ENCODE measurements at regions not wholly inside any gene's neighbourhood (a gene's known extent, or its start where the extent isn't known, plus 50 kb on each side); places are given as distances from the start of the nearest gene placed in this dataset.

DNA sequence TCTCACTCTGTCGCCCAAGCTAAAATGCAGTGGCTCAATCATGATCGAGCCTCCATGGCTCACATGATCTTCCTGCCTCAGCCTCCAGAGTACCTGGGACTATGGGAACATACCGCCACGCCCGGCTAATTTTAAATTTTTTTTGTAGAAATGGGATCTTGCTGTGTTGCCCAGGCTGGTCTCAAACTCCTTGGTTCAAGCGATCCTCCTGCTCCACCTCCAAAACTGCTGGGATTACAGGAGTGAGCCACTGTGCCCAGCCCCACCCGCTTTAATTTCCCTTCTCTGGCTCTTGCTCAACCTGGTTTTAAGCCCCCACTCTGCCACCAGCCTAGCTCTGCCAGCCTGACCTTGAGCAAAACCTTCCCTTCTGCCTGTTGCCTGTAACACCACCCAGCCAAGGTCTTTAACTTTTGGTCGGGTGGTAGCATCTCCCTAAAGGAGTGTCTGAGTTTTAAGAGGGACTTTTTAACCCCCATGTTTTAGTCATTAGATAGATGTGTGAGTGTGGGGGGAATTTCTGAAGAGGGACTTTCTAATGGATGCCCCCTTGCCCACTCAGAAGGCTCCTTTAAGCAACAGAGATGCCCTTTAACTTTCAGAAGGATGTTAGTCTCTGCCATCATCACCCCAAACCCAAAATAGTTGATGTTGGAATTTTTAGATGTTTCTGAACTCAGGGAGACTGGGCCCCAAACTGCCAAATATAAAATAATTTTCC, 71.8 kb upstream of the FOXP4 start:
- no peak for DNase-seq

DNA sequence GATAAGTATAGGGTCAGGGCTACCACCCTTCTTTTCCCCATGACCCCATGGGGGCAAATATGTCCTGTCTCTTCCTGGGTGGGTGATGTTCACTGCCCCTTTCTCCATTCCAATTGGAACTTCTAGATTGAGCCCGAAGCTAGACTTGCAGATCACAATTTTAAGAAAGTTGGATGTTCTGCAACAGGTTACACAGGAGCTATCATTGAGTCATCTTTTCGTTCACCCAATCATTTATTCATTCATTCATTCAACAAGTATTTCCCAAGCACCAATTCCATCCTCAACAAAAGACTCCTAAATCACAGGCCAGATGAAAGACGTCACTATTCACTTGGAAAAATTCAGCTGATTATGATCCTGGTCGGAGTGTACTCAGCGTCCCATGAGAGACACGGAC, 71.0 kb upstream of the FOXP4 start:
- no peak for DNase-seq

DNA sequence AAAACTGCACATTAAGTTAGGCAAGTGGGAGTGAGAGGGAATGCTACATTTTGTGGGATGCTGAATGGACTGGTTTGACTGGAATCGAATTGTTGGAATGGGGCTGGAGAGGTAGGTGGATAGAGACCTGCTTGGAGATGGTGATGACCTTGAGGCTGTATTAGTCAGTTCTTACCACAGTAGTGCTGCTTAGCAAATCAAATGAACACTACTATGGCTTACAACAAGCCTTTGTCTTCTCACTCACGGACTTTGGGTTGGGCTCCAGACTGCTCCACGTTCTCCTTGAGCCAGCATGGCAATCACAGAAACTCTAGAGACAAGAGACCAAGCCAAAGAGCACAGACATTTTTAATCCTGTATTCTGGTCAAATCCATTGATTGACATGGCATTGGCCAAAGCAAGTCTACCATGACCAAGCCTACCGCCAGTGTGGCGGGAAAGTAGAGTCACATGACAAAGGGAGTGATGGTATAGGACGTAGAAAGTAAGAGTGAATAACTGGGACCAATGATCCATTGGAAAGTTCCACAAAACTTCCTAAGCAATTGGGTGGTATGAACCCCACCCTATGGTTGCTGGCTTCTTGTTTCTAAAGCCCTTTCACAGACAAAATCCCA, 70.3 kb upstream of the FOXP4 start:
- no peak for DNase-seq

DNA sequence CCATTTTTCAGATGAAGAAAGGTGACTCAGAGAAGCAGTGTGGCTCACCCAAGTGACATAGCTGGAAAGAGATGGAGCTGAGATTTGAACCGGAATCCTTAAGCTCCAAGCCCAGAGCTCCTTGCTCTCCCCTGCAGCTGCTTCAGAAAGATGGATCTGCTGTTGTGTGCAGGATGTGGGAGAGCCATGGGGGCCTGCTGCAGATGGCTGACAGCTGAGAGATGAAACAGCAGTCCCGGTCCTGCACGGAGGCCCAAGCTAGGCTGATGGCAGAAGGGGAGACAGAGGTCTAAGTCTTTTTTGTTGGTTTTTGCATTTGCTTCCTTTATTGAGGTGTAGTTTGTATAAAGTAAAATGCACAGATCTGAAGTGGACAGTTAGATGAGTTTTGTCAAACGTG, 69.8 kb upstream of the FOXP4 start:
- no peak for DNase-seq

DNA sequence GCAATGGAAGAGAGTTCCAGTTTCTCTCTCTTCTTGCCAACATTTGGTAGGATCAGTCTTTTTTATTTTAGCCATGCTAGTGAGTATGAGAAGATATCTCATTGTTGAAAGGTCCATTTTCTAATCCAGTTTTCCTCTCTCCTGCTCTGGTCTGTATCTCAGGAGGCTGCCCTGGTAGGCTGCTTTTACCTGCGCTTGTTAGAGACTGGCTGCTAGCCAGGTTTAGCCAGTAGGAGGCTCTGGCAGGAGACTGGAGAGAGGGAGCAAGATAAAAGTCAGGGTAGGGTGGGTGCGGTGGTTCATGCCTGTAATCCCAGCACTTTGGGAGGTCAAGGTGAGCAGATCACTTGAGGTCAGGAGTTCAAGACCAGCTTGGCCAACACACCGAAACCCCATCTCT, 68.6 kb upstream of the FOXP4 start:
- DNase-seq, result no peak

DNA sequence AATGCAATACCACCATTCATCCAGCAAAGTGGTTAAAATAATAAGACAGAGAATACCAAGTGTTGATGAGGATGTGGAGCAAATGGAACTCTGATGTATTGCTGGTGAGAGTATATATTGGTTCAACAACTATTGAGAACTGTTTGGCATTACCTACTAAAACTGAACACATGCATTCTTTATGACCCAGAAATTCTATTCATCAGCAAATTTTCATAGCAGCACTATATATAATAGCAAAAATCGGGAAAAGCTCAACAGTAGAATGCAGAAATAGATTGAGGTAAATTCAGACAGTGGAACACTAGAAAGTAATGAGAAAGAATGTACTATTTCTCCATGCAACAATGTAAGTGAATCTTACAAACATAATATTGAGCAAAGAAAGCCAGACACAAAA, 62.2 kb upstream of the FOXP4 start:
- DNase-seq, result no peak

DNA sequence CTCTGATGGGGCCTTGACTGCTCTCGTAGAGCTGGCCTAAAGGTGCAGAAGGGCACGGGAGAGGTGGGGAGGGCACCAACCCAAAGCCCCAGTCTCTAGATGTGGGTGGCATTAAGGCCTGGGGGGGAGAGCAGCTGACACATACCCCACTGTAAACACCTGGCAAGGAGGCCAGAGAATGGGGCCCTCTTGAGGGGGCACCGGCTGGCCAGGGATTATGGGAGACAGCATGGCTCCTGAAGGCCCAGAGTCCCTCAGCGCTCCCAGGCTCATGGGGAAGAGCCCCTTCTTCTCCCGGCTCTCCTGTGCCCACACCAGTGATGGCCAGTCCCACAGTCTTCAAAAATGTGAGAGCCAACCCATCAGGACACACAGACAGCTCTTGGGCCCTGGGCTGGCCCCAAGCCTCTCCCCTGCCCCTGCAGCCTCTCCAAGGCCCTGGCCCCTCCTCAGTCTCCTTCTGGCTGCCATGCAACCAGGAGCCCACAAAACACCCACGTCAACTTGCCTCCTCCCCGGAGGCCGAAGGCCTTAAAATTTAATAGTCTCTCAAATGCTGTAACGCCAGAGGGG, 58.2 kb upstream of the FOXP4 start:
- no peak for DNase-seq

DNA sequence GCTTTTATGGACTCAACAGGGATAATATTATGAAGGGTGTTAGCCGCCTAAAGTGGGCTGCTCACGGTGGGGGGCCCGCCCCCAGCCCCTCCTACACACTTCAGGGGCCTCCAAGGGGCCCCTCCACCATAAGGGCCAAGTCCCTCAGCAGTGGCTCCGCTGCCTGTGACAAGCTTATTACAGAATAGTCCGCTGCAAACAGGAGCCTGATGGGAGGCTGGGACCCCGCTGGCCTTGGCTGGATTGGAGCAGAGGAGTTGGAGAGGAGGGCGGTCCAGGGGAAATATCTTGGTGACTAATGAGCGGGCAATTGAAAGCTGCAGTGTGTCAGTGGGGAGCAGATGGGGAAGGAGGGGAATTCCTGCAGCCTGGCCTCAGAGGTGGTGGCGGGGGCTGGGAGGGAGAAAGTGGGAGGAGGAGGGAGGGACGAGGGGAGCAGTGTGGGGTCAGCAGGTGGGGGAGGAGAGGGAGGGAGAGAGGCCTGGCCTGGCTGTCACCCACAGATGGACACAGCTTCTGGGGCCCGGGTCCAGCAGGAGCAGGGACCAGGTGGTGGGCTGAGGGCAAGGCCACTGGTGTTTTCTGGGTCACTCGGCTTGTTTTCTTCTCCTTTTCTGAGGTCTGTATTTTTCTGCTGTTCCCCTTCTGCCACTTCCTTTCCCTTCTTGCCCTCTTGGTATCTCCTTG, 57.6 kb upstream of the FOXP4 start:
- no peak for DNase-seq

DNA sequence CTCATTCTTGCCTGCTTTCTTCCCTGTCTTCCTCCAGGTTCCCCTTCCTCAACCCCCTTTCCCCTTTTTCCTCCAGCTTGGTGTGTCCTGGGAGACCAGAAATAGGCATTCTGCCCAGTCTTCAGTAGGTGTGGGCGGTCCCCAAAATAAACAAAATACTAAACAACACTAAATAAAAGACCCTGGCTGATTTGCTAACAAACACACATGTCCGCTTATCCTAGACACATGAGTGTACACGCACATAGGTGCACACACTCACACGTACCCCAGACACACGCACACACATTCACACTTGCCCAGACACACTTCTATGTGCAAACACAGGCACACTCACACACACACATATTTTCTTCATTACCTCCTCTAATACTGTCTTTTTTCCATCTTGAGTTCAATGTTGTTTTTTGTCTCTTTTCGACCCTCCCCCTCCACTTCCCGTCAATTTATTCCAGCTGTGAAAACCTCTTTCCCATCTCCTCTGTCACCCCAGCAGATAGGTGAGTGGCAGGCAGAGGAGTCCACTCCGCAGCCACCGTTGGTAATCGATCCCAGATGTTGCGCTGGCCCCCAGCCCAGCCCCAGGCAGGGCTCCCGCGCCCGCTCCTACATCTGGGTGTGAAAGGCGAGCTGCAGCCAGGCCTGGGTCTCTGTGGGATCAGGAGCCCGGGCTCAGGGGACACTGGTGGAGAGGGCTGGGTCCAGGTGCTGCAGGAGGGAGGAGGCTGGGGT, 56.9 kb upstream of the FOXP4 start:
- no peak for DNase-seq

DNA sequence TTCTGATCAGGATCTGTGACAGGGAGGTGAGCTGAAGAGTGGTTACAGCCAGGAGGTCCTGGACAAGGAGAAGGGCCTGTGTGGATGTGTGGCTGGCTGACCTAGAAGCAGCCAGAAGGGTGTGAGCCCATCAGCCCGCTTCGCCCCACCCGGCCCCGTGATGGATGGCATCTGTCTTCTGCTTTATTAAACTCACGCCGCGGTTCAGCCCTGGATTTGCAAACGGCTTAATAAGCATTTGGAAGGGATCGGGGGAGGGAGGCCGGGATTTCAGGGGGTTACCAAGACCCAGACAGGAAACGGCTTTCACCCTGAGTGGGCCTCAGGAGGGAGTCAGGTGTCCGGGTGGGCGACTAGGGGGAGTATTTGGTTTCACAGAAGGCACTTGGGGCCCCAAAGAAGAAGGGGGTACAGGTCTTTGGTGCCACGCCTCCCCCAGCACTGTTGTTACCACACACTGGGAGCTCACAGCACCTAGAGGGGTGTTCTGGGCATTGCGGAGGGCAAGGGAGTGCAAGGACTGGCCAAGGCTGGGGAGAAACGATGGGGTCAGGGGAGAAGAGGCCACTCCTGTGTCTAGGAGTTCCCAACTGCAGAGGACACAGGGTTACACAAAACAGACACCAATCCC, 53.8 kb upstream of the FOXP4 start:
- DNase-seq, result no peak

DNA sequence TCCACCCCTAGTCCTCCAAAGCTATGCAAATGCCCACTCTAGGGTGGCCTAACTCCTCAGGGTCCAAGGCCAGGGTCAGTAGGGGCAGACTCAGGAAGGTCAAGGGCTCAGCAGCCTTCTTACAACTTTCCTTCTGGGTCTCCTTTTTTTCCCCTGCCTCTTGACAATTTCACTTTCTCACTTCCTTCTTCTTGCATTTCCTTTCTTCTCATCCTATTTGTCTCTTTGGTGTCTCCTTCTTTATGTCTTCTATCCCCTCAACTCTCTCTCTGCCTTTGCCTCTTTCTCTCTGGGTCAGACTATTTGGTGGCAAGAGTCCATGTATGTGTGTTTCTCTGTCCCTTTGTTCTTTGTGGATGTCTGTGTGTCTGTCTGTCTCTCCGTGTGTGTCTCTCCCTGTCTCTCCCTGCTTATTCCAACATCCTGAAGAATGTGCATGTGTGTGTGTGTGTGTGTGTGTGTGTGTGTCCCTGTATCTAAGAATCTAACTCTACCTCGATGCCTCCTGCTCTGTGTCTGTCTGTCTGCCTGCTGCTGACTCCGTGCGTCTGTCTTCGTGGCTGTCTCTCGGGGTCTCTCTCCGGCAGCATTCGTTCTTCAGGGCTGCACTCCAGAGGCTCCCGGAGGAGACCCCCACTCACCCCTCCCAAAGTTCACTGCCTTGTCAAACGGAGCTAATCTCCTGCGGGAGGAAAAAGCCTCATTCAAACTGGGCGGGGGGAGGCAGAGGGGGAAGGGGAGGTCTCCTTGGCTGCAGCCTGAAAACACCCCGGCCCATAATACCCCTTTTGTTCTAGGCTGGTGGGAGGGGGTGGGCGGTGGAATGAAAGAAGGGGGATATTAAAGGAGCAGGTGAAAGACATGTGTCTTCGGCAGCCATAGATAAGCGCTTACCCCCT, 51.7 kb upstream of the FOXP4 start:
- no peak for DNase-seq
